Transverse colon (tissue), 3 donors: ENCODE measurements at regions not wholly inside any gene's neighbourhood (a gene's known extent, or its start where the extent isn't known, plus 50 kb on each side); places are given as distances from the start of the nearest gene placed in this dataset.

ENCODE experiments used
- CTCF ChIP-seq, 5 experiments: fragments of 200-600 bp in 3 of 5; fragments of 450-650 bp in 2 of 5; sonication (generic) in 3 of 5; IDR thresholded peaks; 1 replicate in 2 of 5; 2 replicates in 3 of 5; pipeline ENCODE4 v1.5.1; 2016 to 2017; ENCODE audit warnings: antibody characterized with exemption in 5 of 5, inconsistent platforms in 3 of 5, mild to moderate bottlenecking in 2 of 5, moderate library complexity in 1 of 5
- EP300 ChIP-seq: sonication (generic); formaldehyde crosslinking; IDR thresholded peaks from one replicate; pipeline ENCODE4 v1.6.1; 2017; ENCODE audit warnings: antibody characterized with exemption, low read depth

GRCh38 chr10:28790146-28790545, 112.8 kb downstream of the BAMBI start:
- TF ChIP-seq CTCF (IDR thresholded peaks at IDR 0.05) (no peak), EP300 (no peak)
